ENCODE measurements at regions not wholly inside any gene's neighbourhood (a gene's known extent, or its start where the extent isn't known, plus 50 kb on each side); places are given as distances from the start of the nearest gene placed in this dataset.

GRCh38 chr3:34292605-34293300 is 494.3 kb downstream of the PDCD6IP start:
- no peak for DNase-seq (ENCODE audit: low read depth in 2 of 2)

GRCh38 chr3:34294240-34294639 is 495.8 kb downstream of the PDCD6IP start:
- no peak for DNase-seq (ENCODE audit: low read depth in 2 of 2)

- no peak for DNase-seq (ENCODE audit: low read depth in 2 of 2)
Observed at GRCh38 chr3:34296796-34297195, 498.4 kb downstream of the PDCD6IP start.

- no peak for DNase-seq (ENCODE audit: low read depth in 2 of 2)
Observed at GRCh38 chr3:34298653-34299052, 500.2 kb downstream of the PDCD6IP start.

DNA sequence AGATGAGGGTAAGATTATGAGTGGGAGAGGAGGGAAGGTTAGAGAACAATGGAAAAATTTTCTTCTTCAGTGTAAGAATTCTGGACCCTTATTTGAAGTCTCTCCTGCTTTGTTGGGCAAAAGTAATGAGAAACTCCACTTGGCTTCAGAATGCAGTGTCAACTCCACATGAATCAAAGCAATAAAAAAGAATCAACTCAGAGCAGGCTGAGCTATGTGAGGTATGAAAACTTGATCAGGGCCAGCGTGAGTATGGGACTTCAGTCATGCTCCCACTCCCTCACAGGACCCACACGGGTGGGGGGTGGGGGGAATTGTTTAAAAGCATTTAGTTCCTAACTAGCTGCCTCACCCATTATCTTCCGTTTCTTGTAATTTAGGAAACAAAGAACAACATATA is 502.2 kb downstream of the PDCD6IP start:
- no peak for DNase-seq (ENCODE audit: low read depth in 2 of 2)

DNA sequence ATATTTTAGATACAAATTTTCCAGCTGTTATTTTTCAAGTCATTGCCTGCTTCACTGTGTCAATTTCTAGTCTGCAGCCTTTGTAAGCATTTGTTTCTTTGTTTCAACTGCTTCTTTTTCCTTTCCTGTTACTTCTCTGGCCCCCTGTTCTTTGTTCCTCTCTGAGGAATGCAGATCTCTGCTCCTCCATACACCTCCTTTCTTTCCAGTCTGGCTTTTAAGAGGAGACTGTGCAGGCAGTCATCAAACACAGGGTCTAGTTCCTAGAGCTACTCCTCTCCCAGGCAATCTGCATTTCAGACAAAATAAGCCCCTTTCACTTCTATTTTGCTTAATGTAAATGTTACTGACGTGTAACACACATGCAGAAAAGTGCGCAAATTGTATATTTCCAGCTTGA is 502.9 kb downstream of the PDCD6IP start:
- no peak for DNase-seq (ENCODE audit: low read depth in 2 of 2)

DNA sequence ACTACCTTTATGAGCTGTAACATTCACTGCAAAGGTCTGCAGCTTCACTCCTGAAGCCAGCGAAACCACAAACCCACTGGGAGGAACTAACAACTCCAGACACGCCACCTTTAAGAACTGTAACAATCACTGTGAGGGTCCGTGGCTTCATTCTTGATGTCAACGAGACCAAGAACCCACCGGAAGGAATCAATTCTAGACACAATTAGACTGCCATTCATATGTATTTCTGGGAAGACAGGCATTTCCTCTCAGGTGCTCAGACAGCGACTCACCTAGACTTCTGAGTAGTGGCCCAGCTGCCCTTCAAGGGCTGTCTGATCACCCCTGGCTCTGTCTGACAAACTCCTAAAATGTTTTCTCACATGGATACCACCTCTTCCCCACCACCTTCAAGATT is 506.8 kb downstream of the PDCD6IP start:
- no peak for DNase-seq (ENCODE audit: low read depth in 2 of 2)

DNA sequence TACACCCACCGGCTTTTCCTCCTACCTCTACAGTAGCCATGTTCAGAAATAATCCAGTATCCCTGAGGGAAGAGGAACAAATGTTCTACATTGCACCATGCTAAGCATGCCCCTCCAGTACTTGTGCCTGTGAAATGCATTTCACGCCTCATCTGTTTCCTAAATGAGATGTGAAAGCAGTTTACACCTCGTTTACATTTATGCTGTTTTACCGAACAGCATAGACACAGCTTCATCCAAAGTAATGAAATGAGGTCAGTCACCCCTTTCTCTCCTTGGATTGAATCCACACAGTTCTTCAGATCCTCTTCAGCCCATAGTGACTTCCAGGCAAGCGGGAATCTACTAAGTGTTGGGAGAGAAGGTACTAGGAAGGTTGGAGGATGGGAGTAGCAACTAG is 514.3 kb downstream of the PDCD6IP start:
- DNase-seq (ENCODE audit: low read depth in 2 of 2) = no peak

GRCh38 chr3:34319881-34320280 is 521.5 kb downstream of the PDCD6IP start:
- DNase-seq (ENCODE audit: low read depth in 2 of 2) = no peak

DNA sequence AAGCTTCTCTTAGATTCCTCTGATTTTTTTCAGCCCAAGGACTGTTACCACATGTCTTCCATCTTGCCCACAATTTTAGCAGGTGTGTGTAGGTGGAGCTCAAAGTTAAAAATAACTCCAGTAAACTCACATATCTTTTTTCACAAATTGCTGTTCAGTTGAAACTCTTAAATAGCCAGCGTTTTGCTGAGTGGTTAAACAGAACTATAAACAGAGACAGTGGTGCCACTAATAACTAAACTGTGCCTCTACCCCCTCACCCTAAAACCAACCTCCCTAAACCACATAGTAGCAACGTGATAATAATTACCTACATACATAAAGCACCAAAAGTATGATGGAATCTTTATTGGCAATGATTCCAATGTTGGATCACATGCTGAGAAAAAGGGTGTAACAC is 525.1 kb downstream of the PDCD6IP start:
- DNase-seq (ENCODE audit: low read depth in 2 of 2) = no peak

DNA sequence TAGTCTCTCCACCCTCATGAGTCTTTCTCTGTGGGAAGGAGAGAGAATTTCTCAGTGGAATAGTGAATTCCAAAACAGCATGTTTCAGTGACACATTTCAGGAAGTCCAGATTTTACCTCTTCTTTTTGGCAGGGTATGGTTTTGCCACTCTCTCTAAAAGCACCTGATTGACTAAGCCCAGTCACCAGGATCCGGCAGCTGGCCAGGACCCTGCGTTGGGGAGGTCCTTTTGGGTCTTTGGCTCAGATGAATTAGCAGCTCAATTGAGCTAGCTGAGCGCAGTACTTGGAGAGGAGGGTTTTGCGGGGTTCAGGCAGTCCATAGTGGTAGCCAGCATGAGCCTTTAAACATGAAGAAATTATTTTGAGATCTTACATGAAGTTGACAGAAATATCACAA is 548.2 kb downstream of the PDCD6IP start:
- DNase-seq (ENCODE audit: low read depth in 2 of 2) = no peak

DNA sequence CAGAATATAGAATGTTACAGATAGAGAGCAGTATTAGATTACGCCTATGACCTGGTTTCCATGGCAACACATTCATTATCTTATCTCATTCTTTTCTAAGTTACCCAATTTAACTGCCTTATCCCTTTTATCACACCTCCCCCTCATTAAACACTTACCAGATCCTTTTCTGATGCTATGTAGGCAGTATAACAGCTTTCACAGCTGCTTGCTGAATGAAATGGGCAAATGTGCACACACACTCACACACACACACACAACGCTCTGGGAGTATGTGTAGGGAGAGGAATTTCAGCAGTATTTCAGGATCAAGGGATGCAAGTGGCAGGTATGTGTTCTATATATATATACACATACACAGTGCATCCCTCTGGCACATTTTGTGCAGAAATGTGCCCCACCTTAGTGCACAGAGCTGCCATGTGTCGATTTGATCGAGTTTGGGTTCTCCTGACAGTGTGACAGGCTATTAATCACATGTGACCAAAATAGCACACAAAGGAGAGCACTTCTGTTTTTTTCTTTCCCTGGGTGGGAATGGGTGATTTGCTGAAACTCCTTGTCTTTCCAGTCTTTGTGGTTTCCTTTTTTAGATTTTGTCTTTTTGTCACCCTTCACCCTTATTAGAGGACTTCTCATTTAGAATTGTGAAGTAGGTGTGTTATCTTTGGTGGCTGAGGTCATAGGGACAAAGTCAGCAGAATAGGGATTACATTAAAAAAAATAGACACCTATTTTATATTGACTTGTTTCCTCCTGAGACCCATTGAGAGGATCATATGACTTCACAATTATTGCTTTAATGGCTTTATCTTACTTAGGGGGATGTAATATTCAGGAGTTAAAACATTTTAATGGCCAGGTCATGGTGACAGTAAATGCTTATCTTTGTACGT is 553.7 kb downstream of the PDCD6IP start:
- DNase-seq (ENCODE audit: low read depth in 2 of 2) = no peak

GRCh38 chr3:34352778-34353331 is 554.4 kb downstream of the PDCD6IP start:
- no peak for DNase-seq (ENCODE audit: low read depth in 2 of 2)

- DNase-seq (ENCODE audit: low read depth in 2 of 2) = no peak
Observed at GRCh38 chr3:34357461-34357860, 559.0 kb downstream of the PDCD6IP start.

GRCh38 chr3:34359064-34359463 is 560.6 kb downstream of the PDCD6IP start:
- no peak for DNase-seq (ENCODE audit: low read depth in 2 of 2)

DNA sequence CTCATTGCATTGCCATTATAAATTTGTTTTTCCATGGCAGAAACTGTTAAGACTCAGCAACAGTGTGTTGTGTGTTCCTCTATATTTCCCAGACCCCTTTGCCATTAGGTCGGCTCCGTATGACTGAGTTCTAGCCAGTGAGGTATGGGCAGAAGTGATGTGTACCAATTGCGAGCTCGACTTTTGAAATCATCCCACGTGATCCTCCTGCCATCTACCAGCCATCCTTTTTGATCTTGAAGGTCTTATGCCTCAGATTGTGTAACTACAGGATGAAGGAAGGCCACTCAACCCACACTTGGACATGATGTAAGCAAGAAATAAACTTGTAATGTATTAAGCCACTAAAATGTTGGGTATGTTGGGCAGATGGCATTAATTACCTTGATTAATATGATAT is 562.3 kb downstream of the PDCD6IP start:
- DNase-seq (ENCODE audit: low read depth in 2 of 2) = no peak

DNA sequence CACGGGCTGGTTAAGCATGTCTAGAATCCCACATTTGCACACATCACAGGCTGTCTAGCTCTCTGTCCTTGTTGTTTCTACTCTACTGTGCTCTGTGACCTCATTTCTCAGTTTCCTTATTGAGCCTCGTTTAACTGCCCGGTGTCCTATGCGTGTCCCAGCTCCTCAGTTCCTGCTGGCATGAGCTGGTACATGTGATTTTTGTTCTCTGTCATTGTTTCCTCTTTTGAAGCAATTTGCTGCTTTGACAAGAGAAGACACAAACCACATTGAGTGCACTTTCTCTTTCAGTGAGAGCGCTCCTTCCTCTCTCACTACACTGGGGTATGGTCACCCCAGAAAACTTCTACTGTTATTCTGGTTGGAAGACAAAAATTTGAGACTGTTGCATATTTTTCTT is 563.5 kb downstream of the PDCD6IP start:
- no peak for DNase-seq (ENCODE audit: low read depth in 2 of 2)

- DNase-seq (ENCODE audit: low read depth in 2 of 2) = no peak
Observed at GRCh38 chr3:34362910-34363309, 564.5 kb downstream of the PDCD6IP start.

DNA sequence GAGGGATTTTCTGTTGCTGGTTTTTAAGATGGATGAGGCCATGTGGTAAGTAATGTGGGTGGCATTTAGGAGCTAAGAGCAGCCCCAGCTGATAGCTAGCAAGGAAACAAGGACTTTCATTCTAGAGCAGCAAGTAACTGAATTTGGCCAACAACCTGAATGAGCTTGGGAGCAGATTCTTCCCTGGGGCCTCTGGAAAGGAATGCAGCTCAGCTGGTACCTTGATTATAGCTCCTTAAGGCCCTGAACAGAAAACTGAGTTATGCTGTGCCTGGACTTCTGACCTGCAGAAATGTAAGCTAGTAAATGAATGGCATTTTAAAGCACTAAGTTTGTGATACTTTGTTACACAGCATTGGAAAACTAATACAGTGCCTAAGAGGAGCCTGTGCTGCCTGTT is 565.5 kb downstream of the PDCD6IP start:
- DNase-seq (ENCODE audit: low read depth in 2 of 2) = no peak

- DNase-seq (ENCODE audit: low read depth in 2 of 2) = no peak
Observed at GRCh38 chr3:34364335-34364734, 565.9 kb downstream of the PDCD6IP start.

GRCh38 chr3:34365231-34365630 is 566.8 kb downstream of the PDCD6IP start:
- DNase-seq (ENCODE audit: low read depth in 2 of 2) = no peak

DNA sequence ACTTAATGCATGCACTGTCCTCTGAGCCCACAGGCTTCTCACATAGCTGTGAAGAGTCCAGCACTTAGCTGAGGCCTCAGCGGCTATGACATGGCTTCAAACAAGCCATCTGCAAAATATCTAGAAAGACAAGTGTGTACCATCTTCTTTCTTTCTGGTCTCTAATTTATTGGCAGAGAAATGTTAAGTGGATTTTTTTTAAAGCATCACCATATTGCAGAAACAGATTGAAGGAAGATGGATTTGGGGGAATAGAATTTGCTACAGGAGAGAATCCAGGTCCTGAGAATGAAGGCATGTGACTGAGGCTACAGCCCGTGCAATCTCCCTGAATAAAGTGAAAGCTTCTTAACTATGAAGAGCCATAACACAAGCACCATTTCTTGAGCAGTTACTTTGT is 567.3 kb downstream of the PDCD6IP start:
- DNase-seq (ENCODE audit: low read depth in 2 of 2) = no peak

DNA sequence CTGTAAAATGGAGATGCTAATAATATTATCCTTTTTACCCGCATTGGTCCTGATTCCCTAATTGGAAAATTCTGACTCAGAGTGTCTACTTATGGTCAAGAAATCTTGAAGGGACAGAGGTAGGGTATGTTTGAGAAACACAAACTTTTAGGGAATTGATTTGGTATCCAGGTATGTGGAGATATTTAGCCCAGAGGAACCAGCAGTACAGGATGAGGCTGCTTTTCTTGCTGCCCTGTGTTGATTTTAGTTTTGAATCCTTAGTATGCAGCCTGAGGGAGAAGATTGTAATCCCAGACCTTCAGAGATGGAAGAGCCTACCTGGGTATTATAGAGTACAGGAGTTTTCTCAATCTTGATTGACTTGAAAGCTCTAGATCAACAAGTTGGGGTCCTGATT is 569.1 kb downstream of the PDCD6IP start:
- no peak for DNase-seq (ENCODE audit: low read depth in 2 of 2)

Measured in activated CD8-positive, alpha-beta memory T cell treated with anti-CD3 and anti-CD28 coated beads for 4 hours (primary cell).